OCI-LY3 (cell line): ENCODE measurements at regions not wholly inside any gene's neighbourhood (a gene's known extent, or its start where the extent isn't known, plus 50 kb on each side); places are given as distances from the start of the nearest gene placed in this dataset.

Source experiments
- H2AFZ ChIP-seq: fragments of 200-600, 300-600 bp; shearing (Covaris generic); 2 replicates; pipeline ENCODE4 v1.6.0; 2014; ENCODE audit warnings: antibody characterized with exemption, low read depth, low read length
- H3K27ac ChIP-seq: fragments of 200-600, 300-600 bp; sonication (generic); 2 replicates; pipeline ENCODE4 v1.5.1; 2014; ENCODE audit warnings: mild to moderate bottlenecking, low read length, moderate library complexity, mixed read lengths
- H3K27me3 ChIP-seq: fragments of 200-600, 300-600 bp; sonication (generic); 2 replicates; pipeline ENCODE4 v1.6.1; 2014; ENCODE audit warnings: low read depth, low read length, mixed read lengths
- H3K36me3 ChIP-seq: fragments of 200-600, 300-600 bp; sonication (generic); replicated peaks from 2 replicates; pipeline ENCODE3; 2014; ENCODE audit warnings: low read depth, low read length, mixed read lengths
- H3K4me1 ChIP-seq: fragments of 300-600, 200-600 bp; sonication (generic); 2 replicates; pipeline ENCODE4 v1.6.1; 2014; ENCODE audit warnings: low read length, mixed read lengths
- H3K4me2 ChIP-seq: fragments of 200-600, 300-600 bp; sonication (generic); 2 replicates; pipeline ENCODE4 v1.6.1; 2014; ENCODE audit warnings: low read length, mixed read lengths
- H3K4me3 ChIP-seq: fragments of 300-600, 200-600 bp; sonication (generic); 2 replicates; pipeline ENCODE4 v1.5.1; 2014; ENCODE audit warnings: antibody characterized with exemption, mild to moderate bottlenecking, low read length, moderate library complexity
- H3K79me2 ChIP-seq: fragments of 300-600, 200-600 bp; shearing (Covaris generic); 2 replicates; pipeline ENCODE4 v1.6.1; 2014; ENCODE audit warnings: mild to moderate bottlenecking, low read length, mixed read lengths
- H3K9ac ChIP-seq: fragments of 300-600, 200-600 bp; shearing (Covaris generic); 2 replicates; pipeline ENCODE4 v1.6.0; 2014; ENCODE audit warnings: mild to moderate bottlenecking, low read length, moderate library complexity
- H3K9me3 ChIP-seq: fragments of 200-600, 300-600 bp; shearing (Covaris generic); 2 replicates; pipeline ENCODE4 v1.6.1; 2014; ENCODE audit warnings: low read length, mixed read lengths; ENCODE audit not compliant: insufficient read depth
- H4K20me1 ChIP-seq: fragments of 200-600, 300-600 bp; sonication (generic); 2 replicates; pipeline ENCODE4 v1.6.1; 2016; ENCODE audit warnings: low read length, mixed read lengths; ENCODE audit not compliant: insufficient read depth
- CTCF ChIP-seq: fragments of 200-600, 300-600 bp; sonication (generic); IDR thresholded peaks from 2 replicates; pipeline ENCODE4 v1.5.1; 2014; ENCODE audit warnings: antibody characterized with exemption, low read length, low read depth
- EZH2phosphoT487 ChIP-seq: fragments of 200-600 bp; shearing (Covaris generic); IDR thresholded peaks from 2 replicates; pipeline ENCODE4 v1.6.1; 2018; ENCODE audit warnings: antibody characterized with exemption, mixed run types, low read depth

- Histone ChIP-seq H2AFZ (no peak overlapping the region), H3K36me3 (no peaks in the 10 kb centered on the region), H3K9ac (no peak overlapping the region), H3K27me3 (0 out of 2 replicates have a peak, but pooled peaks cover 2% of the 10 kb centered on the region), H3K27ac (no peak overlapping the region), H3K4me2 (no peak overlapping the region), H3K4me3 (no peak overlapping the region), H4K20me1 (no peaks in the 10 kb centered on the region), H3K79me2 (no peaks in the 10 kb centered on the region), H3K4me1 (peaks cover 12% of the 10 kb centered on the region; the same call in 1 of the 2 replicates), H3K9me3 (no peaks in the 10 kb centered on the region)
- no peak for TF ChIP-seq EZH2phosphoT487
- no peak for TF ChIP-seq CTCF
Observed at GRCh38 chr9:89802781-89803355, 198.1 kb downstream of the GADD45G start.

GRCh38 chr9:89803403-89803802, 198.6 kb downstream of the GADD45G start:
- Histone ChIP-seq H3K27ac (no peak overlapping the region), H4K20me1 (no peaks in the 10 kb centered on the region), H2AFZ (no peak overlapping the region), H3K4me3 (no peak overlapping the region), H3K9me3 (no peaks in the 10 kb centered on the region), H3K27me3 (0 out of 2 replicates have a peak, but pooled peaks cover 2% of the 10 kb centered on the region), H3K79me2 (no peaks in the 10 kb centered on the region), H3K36me3 (no peaks in the 10 kb centered on the region), H3K4me2 (no peak overlapping the region), H3K4me1 (peaks cover 6% of the 10 kb centered on the region; the same call in 1 of the 2 replicates), H3K9ac (no peak overlapping the region)
- TF ChIP-seq EZH2phosphoT487 (no peak), CTCF (no peak)

- Histone ChIP-seq H3K4me1 (peaks cover 6% of the 10 kb centered on the region; the same call in 1 of the 2 replicates), H3K79me2 (no peaks in the 10 kb centered on the region), H3K27me3 (0 out of 2 replicates have a peak, but pooled peaks cover 2% of the 10 kb centered on the region), H3K9ac (no peak overlapping the region), H3K4me2 (no peak overlapping the region), H3K9me3 (no peaks in the 10 kb centered on the region), H2AFZ (no peak overlapping the region), H3K36me3 (no peaks in the 10 kb centered on the region), H3K4me3 (no peak overlapping the region), H4K20me1 (no peaks in the 10 kb centered on the region), H3K27ac (no peak overlapping the region)
- TF ChIP-seq CTCF: no peak
- TF ChIP-seq EZH2phosphoT487: no peak
Observed at GRCh38 chr9:89804766-89805531, 200.1 kb downstream of the GADD45G start.

GRCh38 chr9:89805571-89806292, 200.9 kb downstream of the GADD45G start:
- 0 out of 2 replicates have a peak, but pooled peaks cover 2% of the 10 kb centered on the region for H3K27me3 ChIP-seq
- TF ChIP-seq CTCF: no peak
- TF ChIP-seq EZH2phosphoT487: no peak
- no peak overlapping the region for H3K27ac ChIP-seq
- H3K9me3 ChIP-seq: no peaks in the 10 kb centered on the region
- no peak overlapping the region for H2AFZ ChIP-seq
- no peak overlapping the region for H3K4me3 ChIP-seq
- H3K4me1 ChIP-seq: peaks cover 6% of the 10 kb centered on the region; the same call in 1 of the 2 replicates
- no peaks in the 10 kb centered on the region for H3K36me3 ChIP-seq
- no peaks in the 10 kb centered on the region for H4K20me1 ChIP-seq
- no peak overlapping the region for H3K4me2 ChIP-seq
- H3K79me2 ChIP-seq: no peaks in the 10 kb centered on the region
- H3K9ac ChIP-seq: no peak overlapping the region
